Mucosa of descending colon (tissue), 3 donors: ENCODE measurements at regions not wholly inside any gene's neighbourhood (a gene's known extent, or its start where the extent isn't known, plus 50 kb on each side); places are given as distances from the start of the nearest gene placed in this dataset.

Source experiments
- ATAC-seq: fragments of 200-7000 bp; cut with Tn5 transposase; one replicate; pipeline ENCODE4 v1.9.1; 2020; ENCODE audit warnings: mild to moderate bottlenecking, moderate library complexity
- DNase-seq, 3 donors: peaks; one replicate each; pipeline ENCODE4 v3.0.0-alpha.2; 2020
- H3K36me3 ChIP-seq: fragments of 200-600 bp; one replicate; pipeline ENCODE4 v1.8.0; 2021; ENCODE audit warnings: low read depth, mild to moderate bottlenecking
- H3K4me1 ChIP-seq: fragments of 200-600 bp; one replicate; pipeline ENCODE4 v1.8.0; 2021; ENCODE audit warnings: low read depth, mild to moderate bottlenecking
- H3K4me3 ChIP-seq: fragments of 200-600 bp; one replicate; pipeline ENCODE4 v1.8.0; 2021; ENCODE audit warnings: mild to moderate bottlenecking
- H3K9me3 ChIP-seq: fragments of 200-600 bp; one replicate; pipeline ENCODE4 v1.8.0; 2021; ENCODE audit warnings: mild to moderate bottlenecking
- intact Hi-C, 2 donors: fragments of 100-400 bp; cut with DNase I in 1 of 2; cut with micrococcal nuclease in 1 of 2; formaldehyde crosslinking; loops; one replicate each; pipeline versions ENCODE4 v1.11.0 to v1.11.1; 2022; cut with DNase I, micrococcal nuclease
- TF ChIP-seq, protein P1 (sequence below): fragments of 200-600 bp; IDR thresholded peaks from one replicate; pipeline ENCODE4 v1.8.0; 2022; ENCODE audit warnings: antibody characterized with exemption, mild to moderate bottlenecking
- donor health status: DM: no; HTN: no; CAD: no; lungs with moderate emphysema.
- donor health status: DM: no; HTN: no; CAD: no.
- donor health status: DM: no; HTN: yes; CAD: no.

DNA sequence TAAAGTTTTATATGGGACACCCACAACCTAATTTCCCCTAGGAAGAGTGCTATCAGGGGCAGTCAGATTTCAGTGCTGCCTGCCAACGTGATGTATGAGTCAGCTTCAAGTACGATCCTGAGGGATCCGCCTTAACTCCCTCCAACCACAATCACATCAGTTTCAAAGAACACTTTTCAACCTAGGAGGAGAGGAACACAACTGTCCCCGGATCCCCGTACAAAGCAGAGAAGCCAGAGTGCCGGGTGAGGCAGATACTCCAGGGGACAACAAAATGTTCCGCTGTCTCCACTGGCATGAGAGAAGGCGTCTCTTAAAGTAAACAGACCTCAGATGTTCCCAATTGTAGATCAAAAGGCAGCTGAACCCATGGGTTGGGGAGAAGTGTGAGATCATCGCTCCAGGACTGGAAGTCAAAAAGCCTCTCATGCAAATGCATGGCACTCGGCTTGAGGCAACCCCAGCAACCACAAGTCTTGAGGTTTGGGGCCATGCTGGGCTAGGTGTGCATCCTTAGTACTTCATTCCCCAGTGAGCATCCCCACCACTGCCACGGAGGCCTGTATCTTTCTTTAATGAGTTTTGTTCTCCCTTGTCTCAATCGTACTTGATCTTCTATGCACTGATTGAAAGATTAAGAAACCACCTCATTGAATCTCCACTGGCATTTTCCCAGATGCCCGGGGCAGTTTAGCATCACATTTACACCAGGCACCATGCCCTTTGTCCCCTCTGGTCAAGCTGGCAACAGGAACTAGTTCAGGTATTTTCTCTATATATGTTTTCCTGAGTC lies 91.0 kb upstream of the CCBE1 start:
- no peaks in the 10 kb centered on the region for H3K9me3 ChIP-seq
- intact Hi-C loops, result no loop called here
- TF ChIP-seq, protein P1, sequence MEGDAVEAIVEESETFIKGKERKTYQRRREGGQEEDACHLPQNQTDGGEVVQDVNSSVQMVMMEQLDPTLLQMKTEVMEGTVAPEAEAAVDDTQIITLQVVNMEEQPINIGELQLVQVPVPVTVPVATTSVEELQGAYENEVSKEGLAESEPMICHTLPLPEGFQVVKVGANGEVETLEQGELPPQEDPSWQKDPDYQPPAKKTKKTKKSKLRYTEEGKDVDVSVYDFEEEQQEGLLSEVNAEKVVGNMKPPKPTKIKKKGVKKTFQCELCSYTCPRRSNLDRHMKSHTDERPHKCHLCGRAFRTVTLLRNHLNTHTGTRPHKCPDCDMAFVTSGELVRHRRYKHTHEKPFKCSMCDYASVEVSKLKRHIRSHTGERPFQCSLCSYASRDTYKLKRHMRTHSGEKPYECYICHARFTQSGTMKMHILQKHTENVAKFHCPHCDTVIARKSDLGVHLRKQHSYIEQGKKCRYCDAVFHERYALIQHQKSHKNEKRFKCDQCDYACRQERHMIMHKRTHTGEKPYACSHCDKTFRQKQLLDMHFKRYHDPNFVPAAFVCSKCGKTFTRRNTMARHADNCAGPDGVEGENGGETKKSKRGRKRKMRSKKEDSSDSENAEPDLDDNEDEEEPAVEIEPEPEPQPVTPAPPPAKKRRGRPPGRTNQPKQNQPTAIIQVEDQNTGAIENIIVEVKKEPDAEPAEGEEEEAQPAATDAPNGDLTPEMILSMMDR, result no peak
- no peaks in the 10 kb centered on the region for H3K4me1 ChIP-seq
- no peak overlapping the region for H3K4me3 ChIP-seq
- no peaks in the 10 kb centered on the region for H3K36me3 ChIP-seq
- ATAC-seq (no peak), DNase-seq (no peak)

DNA sequence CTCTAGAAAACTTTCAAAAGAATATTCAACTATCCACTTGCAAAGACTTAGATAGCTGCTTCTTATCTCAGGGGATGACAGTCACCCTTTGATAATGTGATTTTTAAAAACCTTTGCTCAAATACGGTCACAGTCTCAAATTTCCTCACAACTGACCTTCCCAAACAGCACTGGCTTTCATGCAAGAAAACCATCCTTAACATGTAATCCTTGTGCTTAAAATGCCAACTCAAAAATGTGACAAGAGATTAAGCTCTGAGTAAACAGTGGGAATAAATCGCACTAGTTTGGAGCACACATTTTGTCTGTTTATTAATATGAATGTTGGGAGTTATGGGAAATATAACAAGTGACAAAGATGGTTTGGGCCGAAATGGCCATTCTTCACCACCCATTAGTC lies 87.5 kb upstream of the CCBE1 start:
- Histone ChIP-seq H3K9me3 (no peaks in the 10 kb centered on the region), H3K36me3 (no peaks in the 10 kb centered on the region), H3K4me1 (no peaks in the 10 kb centered on the region), H3K4me3 (no peak overlapping the region)
- intact Hi-C loops, result no loop called here
- no peak for DNase-seq
- no peak for ATAC-seq
- TF ChIP-seq, protein P1, result no peak

GRCh38 chr18:59783138-59783537 lies 85.9 kb upstream of the CCBE1 start:
- TF ChIP-seq, protein P1, result no peak
- Histone ChIP-seq H3K4me3 (no peak overlapping the region), H3K36me3 (no peaks in the 10 kb centered on the region), H3K4me1 (no peaks in the 10 kb centered on the region), H3K9me3 (no peaks in the 10 kb centered on the region)
- ATAC-seq (peak; percentile 29), DNase-seq (peak in 1 of 3 donors; percentile 7)
- intact Hi-C loops, result no loop called here

DNA sequence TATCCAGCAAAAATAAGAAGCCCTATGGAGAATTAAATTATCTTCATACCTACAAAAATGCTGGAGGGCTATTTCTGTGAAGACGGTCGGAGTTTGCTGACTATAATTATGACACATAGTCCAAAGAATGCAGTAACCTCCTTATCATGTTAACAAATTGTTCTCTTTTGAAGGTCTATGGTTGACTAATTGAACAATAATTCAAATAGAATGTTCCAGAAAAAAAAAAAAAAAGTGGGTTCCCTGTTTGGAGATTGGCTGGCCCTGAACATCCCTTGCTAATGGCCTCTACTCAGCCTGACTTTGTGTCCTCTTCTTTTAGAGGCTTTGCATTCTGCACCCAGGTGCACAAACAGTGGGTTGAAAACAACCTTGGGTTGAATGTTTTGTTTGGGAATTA lies 82.8 kb upstream of the CCBE1 start:
- Histone ChIP-seq H3K4me1 (no peaks in the 10 kb centered on the region), H3K36me3 (no peaks in the 10 kb centered on the region), H3K4me3 (no peak overlapping the region), H3K9me3 (no peaks in the 10 kb centered on the region)
- ATAC-seq (no peak), DNase-seq (no peak)
- TF ChIP-seq, protein P1, result no peak
- intact Hi-C loops, result no loop called here

- Histone ChIP-seq H3K9me3 (no peaks in the 10 kb centered on the region), H3K4me3 (no peak overlapping the region), H3K4me1 (no peaks in the 10 kb centered on the region), H3K36me3 (no peaks in the 10 kb centered on the region)
- ATAC-seq (no peak), DNase-seq (no peak)
- TF ChIP-seq, protein P1, result no peak
- intact Hi-C loops, result no loop called here
Observed at GRCh38 chr18:59778434-59778833, 81.2 kb upstream of the CCBE1 start.

GRCh38 chr18:59777636-59778035 lies 80.4 kb upstream of the CCBE1 start:
- no peaks in the 10 kb centered on the region for H3K4me1 ChIP-seq
- DNase-seq (no peak), ATAC-seq (no peak)
- no peaks in the 10 kb centered on the region for H3K9me3 ChIP-seq
- H3K36me3 ChIP-seq, result no peaks in the 10 kb centered on the region
- TF ChIP-seq, protein P1, result no peak
- no peak overlapping the region for H3K4me3 ChIP-seq
- intact Hi-C loops, result no loop called here
